ENCODE measurements at regions not wholly inside any gene's neighbourhood (a gene's known extent, or its start where the extent isn't known, plus 50 kb on each side); places are given as distances from the start of the nearest gene placed in this dataset.

DNA sequence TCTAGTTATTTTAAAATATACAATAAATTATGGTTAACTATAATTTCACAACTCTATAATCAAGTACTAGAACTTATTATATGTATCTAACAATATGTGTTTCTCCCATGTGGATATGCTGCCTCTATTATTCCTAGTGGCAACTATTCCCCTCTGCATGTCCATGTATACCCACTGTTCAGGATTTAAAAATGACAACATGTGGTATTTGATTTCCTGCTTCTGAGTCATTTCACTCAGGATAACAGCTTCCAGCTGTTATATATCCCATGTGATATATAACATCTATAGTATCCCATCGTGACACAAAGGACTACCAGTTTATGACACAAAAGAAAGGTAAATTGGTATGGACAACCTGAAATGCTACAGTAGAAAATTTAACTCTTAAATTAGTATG, 167.4 kb upstream of the TACR3 start:
- H3K4me3 ChIP-seq (ENCODE audit: low read length): no peak overlapping the region
- H3K36me3 Mint-ChIP-seq (ENCODE audit: low read depth): no peaks in the 10 kb centered on the region
- no peak overlapping the region for H3K9ac ChIP-seq (ENCODE audit: extremely low read depth, low read length, poor library complexity, severe bottlenecking)
- no CpG with 5 or more reads among the region's 1 CpG for WGBS, 2 experiments (ENCODE audit: insufficient coverage in 1 of 2, insufficient read length in 1 of 2)
- no peaks in the 10 kb centered on the region for H3K36me3 ChIP-seq (ENCODE audit: control insufficient read depth, insufficient read depth, low read length)
- H3K4me3 Mint-ChIP-seq: no peak overlapping the region
- H3K27me3 Mint-ChIP-seq (ENCODE audit: insufficient read depth): no peaks in the 10 kb centered on the region
- no peaks in the 10 kb centered on the region for H3K27me3 ChIP-seq (ENCODE audit: control insufficient read depth, insufficient read depth, low read length, poor library complexity, severe bottlenecking)
- H3K27ac Mint-ChIP-seq: no peak overlapping the region
- H3K4me1 Mint-ChIP-seq: no peaks in the 10 kb centered on the region
- no peak for DNase-seq
- H3K9me3 ChIP-seq (ENCODE audit: control insufficient read depth, low read length): no peaks in the 10 kb centered on the region
- H3K9me3 Mint-ChIP-seq: no peaks in the 10 kb centered on the region
- TF ChIP-seq, protein P1, sequence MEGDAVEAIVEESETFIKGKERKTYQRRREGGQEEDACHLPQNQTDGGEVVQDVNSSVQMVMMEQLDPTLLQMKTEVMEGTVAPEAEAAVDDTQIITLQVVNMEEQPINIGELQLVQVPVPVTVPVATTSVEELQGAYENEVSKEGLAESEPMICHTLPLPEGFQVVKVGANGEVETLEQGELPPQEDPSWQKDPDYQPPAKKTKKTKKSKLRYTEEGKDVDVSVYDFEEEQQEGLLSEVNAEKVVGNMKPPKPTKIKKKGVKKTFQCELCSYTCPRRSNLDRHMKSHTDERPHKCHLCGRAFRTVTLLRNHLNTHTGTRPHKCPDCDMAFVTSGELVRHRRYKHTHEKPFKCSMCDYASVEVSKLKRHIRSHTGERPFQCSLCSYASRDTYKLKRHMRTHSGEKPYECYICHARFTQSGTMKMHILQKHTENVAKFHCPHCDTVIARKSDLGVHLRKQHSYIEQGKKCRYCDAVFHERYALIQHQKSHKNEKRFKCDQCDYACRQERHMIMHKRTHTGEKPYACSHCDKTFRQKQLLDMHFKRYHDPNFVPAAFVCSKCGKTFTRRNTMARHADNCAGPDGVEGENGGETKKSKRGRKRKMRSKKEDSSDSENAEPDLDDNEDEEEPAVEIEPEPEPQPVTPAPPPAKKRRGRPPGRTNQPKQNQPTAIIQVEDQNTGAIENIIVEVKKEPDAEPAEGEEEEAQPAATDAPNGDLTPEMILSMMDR (conservative IDR thresholded peaks at IDR 0.05): no peak
- no peak overlapping the region for H3K27ac ChIP-seq (ENCODE audit: low read depth, low read length)
- no peaks in the 10 kb centered on the region for H3K4me1 ChIP-seq (ENCODE audit: control insufficient read depth, insufficient read depth, low read length)

DNA sequence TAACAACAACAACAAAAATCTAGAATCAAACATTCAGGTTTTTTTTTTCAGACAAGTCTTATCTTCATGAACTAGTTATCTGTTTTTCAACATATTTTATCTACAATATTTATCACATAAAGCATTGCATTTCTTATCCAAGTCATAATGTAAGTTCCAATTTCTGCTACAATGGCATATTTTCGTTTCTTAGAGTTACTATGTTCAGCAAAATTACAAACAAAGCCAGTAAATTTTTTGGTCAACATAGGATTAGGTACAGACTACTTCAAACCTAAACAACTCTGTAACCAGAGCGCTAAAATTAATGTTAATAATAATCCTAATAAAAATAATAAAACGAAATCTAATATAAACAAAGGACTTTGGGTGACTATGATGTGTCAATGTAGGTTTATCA, 165.4 kb upstream of the TACR3 start:
- no peaks in the 10 kb centered on the region for H3K9me3 ChIP-seq (ENCODE audit: control insufficient read depth, low read length)
- no peak overlapping the region for H3K27ac ChIP-seq (ENCODE audit: low read depth, low read length)
- WGBS, 2 experiments (ENCODE audit: insufficient coverage in 1 of 2, insufficient read length in 1 of 2): 90% methylated on average over 1 of the region's 3 CpGs; no CpG with 5 or more reads in 1 of the 2 experiments
- no peaks in the 10 kb centered on the region for H3K36me3 Mint-ChIP-seq (ENCODE audit: low read depth)
- H3K27ac Mint-ChIP-seq: no peak overlapping the region
- TF ChIP-seq, protein P1 (conservative IDR thresholded peaks at IDR 0.05): no peak
- H3K27me3 ChIP-seq (ENCODE audit: control insufficient read depth, insufficient read depth, low read length, poor library complexity, severe bottlenecking): no peaks in the 10 kb centered on the region
- no peaks in the 10 kb centered on the region for H3K4me1 ChIP-seq (ENCODE audit: control insufficient read depth, insufficient read depth, low read length)
- H3K4me3 ChIP-seq (ENCODE audit: low read length): no peak overlapping the region
- no peaks in the 10 kb centered on the region for H3K4me1 Mint-ChIP-seq
- no peaks in the 10 kb centered on the region for H3K36me3 ChIP-seq (ENCODE audit: control insufficient read depth, insufficient read depth, low read length)
- H3K9ac ChIP-seq (ENCODE audit: extremely low read depth, low read length, poor library complexity, severe bottlenecking): no peak overlapping the region
- DNase-seq: no peak
- H3K4me3 Mint-ChIP-seq: no peak overlapping the region
- H3K27me3 Mint-ChIP-seq (ENCODE audit: insufficient read depth): no peaks in the 10 kb centered on the region
- H3K9me3 Mint-ChIP-seq: no peaks in the 10 kb centered on the region

DNA sequence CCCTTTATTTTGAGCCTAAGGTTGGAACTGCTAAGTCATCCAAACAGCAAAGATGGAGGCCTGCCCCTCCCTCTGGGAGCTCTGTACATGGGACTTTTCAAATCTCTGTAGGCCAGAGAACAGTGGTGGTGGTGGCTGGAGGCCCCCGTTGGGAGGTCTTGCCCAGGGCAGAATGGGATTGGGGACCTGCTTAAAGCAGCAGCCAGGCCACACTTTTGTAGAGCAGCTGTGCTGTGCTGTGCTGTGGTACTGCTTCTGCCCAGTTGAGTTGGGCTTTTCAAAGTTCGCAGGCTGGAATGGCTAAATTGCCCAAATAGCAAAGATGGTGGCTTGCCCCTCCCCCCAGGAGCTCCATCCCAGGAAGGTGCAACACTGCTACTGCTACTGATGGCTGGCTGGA, 147.5 kb upstream of the TACR3 start:
- H3K27me3 Mint-ChIP-seq (ENCODE audit: insufficient read depth): no peaks in the 10 kb centered on the region
- H3K27ac Mint-ChIP-seq: no peak overlapping the region
- 89 to 100% methylated on average over 1 to 2 of the region's 2 CpGs for WGBS, 2 experiments (ENCODE audit: insufficient coverage in 1 of 2, insufficient read length in 1 of 2)
- Histone ChIP-seq H3K9me3 (ENCODE audit: control insufficient read depth, low read length) (no peaks in the 10 kb centered on the region), H3K4me1 (ENCODE audit: control insufficient read depth, insufficient read depth, low read length) (peaks cover 4% of the 10 kb centered on the region), H3K9ac (ENCODE audit: extremely low read depth, low read length, poor library complexity, severe bottlenecking) (no peak overlapping the region), H3K4me3 (ENCODE audit: low read length) (no peak overlapping the region), H3K36me3 (ENCODE audit: control insufficient read depth, insufficient read depth, low read length) (no peaks in the 10 kb centered on the region), H3K27me3 (ENCODE audit: control insufficient read depth, insufficient read depth, low read length, poor library complexity, severe bottlenecking) (no peaks in the 10 kb centered on the region), H3K27ac (ENCODE audit: low read depth, low read length) (no peak overlapping the region)
- H3K4me3 Mint-ChIP-seq: no peak overlapping the region
- no peaks in the 10 kb centered on the region for H3K36me3 Mint-ChIP-seq (ENCODE audit: low read depth)
- no peaks in the 10 kb centered on the region for H3K4me1 Mint-ChIP-seq
- TF ChIP-seq, protein P1 (conservative IDR thresholded peaks at IDR 0.05): no peak
- no peak for DNase-seq
- no peaks in the 10 kb centered on the region for H3K9me3 Mint-ChIP-seq
